HepG2 (cell line): ENCODE measurements at regions not wholly inside any gene's neighbourhood (a gene's known extent, or its start where the extent isn't known, plus 50 kb on each side); places are given as distances from the start of the nearest gene placed in this dataset.

Experiments
- ATAC-seq: fragments of 200-7000 bp; cut with Tn5 transposase; 3 replicates; pipeline ENCODE4 v1.9.1; 2020; ENCODE audit warnings: mild to moderate bottlenecking, moderate library complexity
- BruUV-seq: library from RNA; stranded (reverse); fragments of 400-500 nt; replicated peaks from 2 replicates; lab custom pipeline; 2021; lab: Mats Ljungman, UMichigan
- CTCF ChIA-PET: fragments of 300-600 bp; formaldehyde crosslinking; extraction: SDS; loops from one replicate; lab custom pipeline; 2021; ENCODE audit warnings: low total read pairs, inconsistent platforms, low intra/inter-chr PET ratio; lab: Yijun Ruan, JAX
- POLR2A ChIA-PET: fragments of 350-600 bp; sonication (Branson Sonifier 250); formaldehyde crosslinking; loops from one replicate; lab custom pipeline; 2020; ENCODE audit warnings: antibody characterized with exemption, inconsistent platforms; lab: Yijun Ruan, JAX
- DNase-seq: peaks from one replicate; pipeline ENCODE4 v3.0.0-alpha.2; 2015; ENCODE audit warnings: low spot score
- FAIRE-seq: peaks from 3 replicates; lab custom pipeline; 2011; peaks lifted over from hg19 to GRCh38; lab: Jason Lieb, UNC
- H2AFZ ChIP-seq: one replicate; pipeline ENCODE4 v1.6.1; 2011; ENCODE audit warnings: low read length, inconsistent platforms
- H3K27ac ChIP-seq: fragments of 300-600 bp; 3 replicates; pipeline ENCODE4 v1.8.0; 2011; ENCODE audit warnings: mixed run types, mild to moderate bottlenecking, mixed read lengths, low read length, inconsistent platforms; ENCODE audit not compliant: insufficient read depth; ENCODE audit errors: extremely low read length
- H3K27me3 ChIP-seq, 2 experiments: fragments of 200-600 bp in 1 of 2; 2 replicates in 1 of 2; 3 replicates in 1 of 2; pipeline versions ENCODE4 v1.6.0 to v1.8.0; 2011; ENCODE audit warnings: low read length in 2 of 2, mild to moderate bottlenecking in 2 of 2, moderate library complexity in 2 of 2, inconsistent platforms in 1 of 2; ENCODE audit not compliant: insufficient read depth in 2 of 2, control insufficient read depth in 1 of 2
- H3K36me3 ChIP-seq, 2 experiments: fragments of 200-600 bp in 1 of 2; replicated peaks in 1 of 2; 2 replicates in 1 of 2; 3 replicates in 1 of 2; pipeline versions ENCODE4 v1.5.1 to v1.8.0; 2011; ENCODE audit warnings: low read length in 2 of 2, inconsistent platforms in 1 of 2; ENCODE audit not compliant: insufficient read depth in 2 of 2, control insufficient read depth in 1 of 2
- H3K4me1 ChIP-seq: 2 replicates; pipeline ENCODE4 v1.5.1; 2012; ENCODE audit warnings: low read length, inconsistent platforms; ENCODE audit not compliant: insufficient read depth
- H3K4me2 ChIP-seq: 2 replicates; pipeline ENCODE4 v1.6.0; 2011; ENCODE audit warnings: low read depth, low read length, inconsistent platforms
- H3K4me3 ChIP-seq, 3 experiments: fragments of 200-600 bp in 1 of 3; sonication (generic), shearing (Covaris generic) in 1 of 3; replicated peaks in 1 of 3; 2 replicates each; pipeline ENCODE4 v1.5.1; 2011 to 2016; ENCODE audit warnings: low read length in 3 of 3, inconsistent platforms in 2 of 3, low read depth in 2 of 3, mild to moderate bottlenecking in 2 of 3, control low read depth in 1 of 3, mixed read lengths in 1 of 3; ENCODE audit not compliant: insufficient read depth in 1 of 3
- H3K79me2 ChIP-seq: one replicate; pipeline ENCODE4 v1.6.1; 2011; ENCODE audit warnings: low read length, inconsistent platforms; ENCODE audit not compliant: insufficient read depth
- H3K9ac ChIP-seq: 2 replicates; pipeline ENCODE4 v1.6.0; 2011; ENCODE audit warnings: mild to moderate bottlenecking, low read depth, low read length, inconsistent platforms; ENCODE audit not compliant: insufficient read depth
- H3K9me3 ChIP-seq: 2 replicates; pipeline ENCODE4 v1.5.1; 2012; ENCODE audit warnings: mild to moderate bottlenecking, low read length
- H4K20me1 ChIP-seq: 2 replicates; pipeline ENCODE4 v1.6.0; 2011; ENCODE audit warnings: inconsistent platforms, mild to moderate bottlenecking, low read length, moderate library complexity; ENCODE audit not compliant: insufficient read depth
- AGO1 ChIP-seq: fragments of 200-400 bp; formaldehyde crosslinking; IDR thresholded peaks from 2 replicates; pipeline ENCODE4 v1.6.1; 2017; ENCODE audit warnings: mild to moderate bottlenecking, low read depth, low read length, moderate library complexity; ENCODE audit not compliant: poor library complexity, severe bottlenecking
- ARID4A ChIP-seq: sonication (generic); formaldehyde crosslinking; IDR thresholded peaks from 2 replicates; pipeline ENCODE4 v1.5.0; 2020; ENCODE audit warnings: mild to moderate bottlenecking, missing genetic modification reagents, borderline replicate concordance
- FOXO4 ChIP-seq: sonication (generic); formaldehyde crosslinking; conservative IDR thresholded peaks from 2 replicates; pipeline ENCODE4 v1.8.1; 2023; ENCODE audit warnings: missing genetic modification reagents
- KDM4B ChIP-seq: sonication (generic); formaldehyde crosslinking; IDR thresholded peaks from 2 replicates; pipeline ENCODE4 v1.4.0; 2020; ENCODE audit warnings: missing genetic modification reagents
- KLF16 ChIP-seq, 2 experiments: sonication (generic) in 1 of 2; formaldehyde crosslinking in 1 of 2; IDR thresholded peaks; 2 replicates each; pipeline versions ENCODE4 v1.6.1 to v1.8.0; 2016 to 2023; ENCODE audit warnings: missing genetic modification reagents in 2 of 2, missing compliant biosample characterization in 1 of 2
- NKX3-1 ChIP-seq: sonication (generic); formaldehyde crosslinking; IDR thresholded peaks from 2 replicates; pipeline ENCODE4 v1.5.0; 2020; ENCODE audit warnings: missing genetic modification reagents
- RFXAP ChIP-seq: sonication (generic); formaldehyde crosslinking; IDR thresholded peaks from 2 replicates; pipeline ENCODE4 v1.4.0; 2020; ENCODE audit warnings: missing genetic modification reagents, borderline replicate concordance
- SIX4 ChIP-seq: sonication (generic); formaldehyde crosslinking; IDR thresholded peaks from 2 replicates; pipeline ENCODE4 v1.4.0; 2020; ENCODE audit warnings: missing genetic modification reagents
- TAF1 ChIP-seq: sonication (generic); formaldehyde crosslinking; IDR thresholded peaks from 2 replicates; pipeline ENCODE4 v1.4.0; 2020; ENCODE audit warnings: missing genetic modification reagents
- TCF7 ChIP-seq: sonication (generic); IDR thresholded peaks from 2 replicates; pipeline ENCODE4 v1.6.1; 2016; ENCODE audit warnings: antibody characterized with exemption, low read depth
- ZNF10 ChIP-seq: sonication (generic); formaldehyde crosslinking; IDR thresholded peaks from 2 replicates; pipeline ENCODE4 v1.4.0; 2020; ENCODE audit warnings: mild to moderate bottlenecking, low read depth, missing genetic modification reagents, borderline replicate concordance
- ZNF180 ChIP-seq: sonication (generic); formaldehyde crosslinking; IDR thresholded peaks from 2 replicates; pipeline ENCODE4 v1.4.0; 2020; ENCODE audit warnings: low read depth, missing genetic modification reagents, borderline replicate concordance
- ZNF264 ChIP-seq: sonication (generic); formaldehyde crosslinking; IDR thresholded peaks from 2 replicates; pipeline ENCODE4 v1.4.0; 2020; ENCODE audit warnings: missing genetic modification reagents
- ZNF543 ChIP-seq: sonication (generic); formaldehyde crosslinking; IDR thresholded peaks from 2 replicates; pipeline ENCODE4 v1.4.0; 2020; ENCODE audit warnings: mild to moderate bottlenecking, missing genetic modification reagents
- ZNF781 ChIP-seq: sonication (generic); formaldehyde crosslinking; IDR thresholded peaks from 2 replicates; pipeline ENCODE4 v1.5.1; 2020; ENCODE audit warnings: borderline replicate concordance, mild to moderate bottlenecking, missing genetic modification reagents; ENCODE audit errors: not compliant biosample characterization
- ZSCAN25 ChIP-seq: sonication (generic); formaldehyde crosslinking; IDR thresholded peaks from 2 replicates; pipeline ENCODE4 v1.8.0; 2022; ENCODE audit warnings: mild to moderate bottlenecking, missing genetic modification reagents
- WGBS: methylation state at CpG from one replicate; pipeline ENCODE4 v1.1.6; 2017; ENCODE audit warnings: low lambda C conversion rate; 5-methylcytosine and 5-hydroxymethylcytosine counted together
- in situ Hi-C: cut with HindIII; loops from 2 replicates; pipeline ENCODE4 v1.10.0; 2017; ENCODE audit warnings: low pct_unique_long_range_greater_than_20kb; ENCODE audit not compliant: extremely low pct_ligation_motif_present
- intact Hi-C: fragments of 100-400 bp; cut with micrococcal nuclease; formaldehyde crosslinking; loops from one replicate; pipeline ENCODE4 v1.10.0; 2022; ENCODE audit not compliant: unreplicated experiment

GRCh38 chr1:222204475-222204874, 343.4 kb downstream of the HHIPL2 start:
- Histone ChIP-seq H3K4me2 (no peak overlapping the region), H3K27ac (no peak overlapping the region), H2AFZ (no peak overlapping the region), H3K4me1 (no peaks in the 10 kb centered on the region), H3K79me2 (no peaks in the 10 kb centered on the region), H4K20me1 (no peaks in the 10 kb centered on the region), H3K36me3 (no peaks in the 10 kb centered on the region), H3K9me3 (no peaks in the 10 kb centered on the region), H3K4me3 (no peak overlapping the region), H3K9ac (no peak overlapping the region), H3K27me3 (no peaks in the 10 kb centered on the region)
- CTCF ChIA-PET, result no interaction called here
- in situ Hi-C loops (no loop called here), intact Hi-C loops (no loop called here)
- 0% methylated on average over 3 of the region's 3 CpGs for WGBS
- BruUV-seq, result no TSS peak
- POLR2A ChIA-PET, result no interaction called here
- no peak for TF ChIP-seq RFXAP (CRISPR knock-in tag)
- no peak for TF ChIP-seq ZNF543
- no peak for TF ChIP-seq KLF16 (CRISPR knock-in tag; IDR thresholded peaks at IDR 0.05)
- no peak for TF ChIP-seq SIX4 (CRISPR knock-in tag)
- no peak for TF ChIP-seq ZSCAN25
- TF ChIP-seq TAF1 (CRISPR knock-in tag), result no peak
- DNase-seq, result no peak
- no peak for ATAC-seq
- no peak for FAIRE-seq

GRCh38 chr1:222202831-222203230, 345.1 kb downstream of the HHIPL2 start:
- no peak overlapping the region for H3K4me3 ChIP-seq
- ATAC-seq (no peak), FAIRE-seq (no peak), DNase-seq (no peak)
- ChIA-PET POLR2A (no interaction called here), CTCF (no interaction called here)
- WGBS, result 0% methylated on average over 2 of the region's 2 CpGs
- no peak overlapping the region for H3K4me2 ChIP-seq
- no peaks in the 10 kb centered on the region for H3K27me3 ChIP-seq
- H4K20me1 ChIP-seq, result no peaks in the 10 kb centered on the region
- H3K9me3 ChIP-seq, result no peaks in the 10 kb centered on the region
- H3K79me2 ChIP-seq, result no peaks in the 10 kb centered on the region
- no peaks in the 10 kb centered on the region for H3K36me3 ChIP-seq
- no peaks in the 10 kb centered on the region for H3K4me1 ChIP-seq
- in situ Hi-C loops (no loop called here), intact Hi-C loops (no loop called here)
- H2AFZ ChIP-seq, result no peak overlapping the region
- BruUV-seq, result no TSS peak
- no peak overlapping the region for H3K9ac ChIP-seq
- H3K27ac ChIP-seq, result no peak overlapping the region
- TF ChIP-seq ZNF180 (CRISPR knock-in tag), result no peak
- TF ChIP-seq NKX3-1, result no peak
- no peak for TF ChIP-seq ARID4A (CRISPR knock-in tag)
- no peak for TF ChIP-seq TCF7
- TF ChIP-seq ZNF10 (CRISPR knock-in tag), result no peak
- no peak for TF ChIP-seq KDM4B (CRISPR knock-in tag)
- no peak for TF ChIP-seq AGO1
- TF ChIP-seq FOXO4, result no peak
- TF ChIP-seq ZNF264 (CRISPR knock-in tag), result no peak
- no peak for TF ChIP-seq ZNF781
